GM10266 (cell line): ENCODE measurements at regions not wholly inside any gene's neighbourhood (a gene's known extent, or its start where the extent isn't known, plus 50 kb on each side); places are given as distances from the start of the nearest gene placed in this dataset.

Experiments used
- DNase-seq: peaks from one replicate; pipeline ENCODE4 v3.0.0; 2012; ENCODE audit errors: extremely low spot score
- TF ChIP-seq, protein P1 (sequence below): IDR thresholded peaks from 2 replicates; pipeline ENCODE4 v1.5.1; 2012; ENCODE audit warnings: mild to moderate bottlenecking, low read depth; ENCODE audit not compliant: control insufficient read depth, insufficient read depth; ENCODE audit errors: missing control alignments

DNA sequence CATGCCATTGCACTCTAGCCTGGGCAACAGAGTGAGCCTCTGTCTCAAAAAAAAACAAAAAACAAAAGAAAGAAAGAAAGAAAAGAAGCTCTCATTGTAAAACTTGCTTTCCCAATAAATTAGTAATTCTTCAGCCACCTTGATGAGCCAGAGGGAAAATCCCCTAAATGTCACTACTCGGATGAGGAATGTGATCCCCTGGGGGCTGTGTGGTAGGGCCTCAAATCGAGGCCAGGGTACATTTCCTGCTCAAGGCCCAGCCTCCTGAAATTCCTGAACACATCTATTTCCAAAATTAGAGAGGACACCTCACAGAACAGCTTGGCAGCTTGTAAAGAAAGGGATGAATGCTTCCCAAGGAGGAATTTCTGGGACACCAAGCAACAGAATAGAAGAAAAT, 147.1 kb upstream of the SESN3 start:
- TF ChIP-seq, protein P1, sequence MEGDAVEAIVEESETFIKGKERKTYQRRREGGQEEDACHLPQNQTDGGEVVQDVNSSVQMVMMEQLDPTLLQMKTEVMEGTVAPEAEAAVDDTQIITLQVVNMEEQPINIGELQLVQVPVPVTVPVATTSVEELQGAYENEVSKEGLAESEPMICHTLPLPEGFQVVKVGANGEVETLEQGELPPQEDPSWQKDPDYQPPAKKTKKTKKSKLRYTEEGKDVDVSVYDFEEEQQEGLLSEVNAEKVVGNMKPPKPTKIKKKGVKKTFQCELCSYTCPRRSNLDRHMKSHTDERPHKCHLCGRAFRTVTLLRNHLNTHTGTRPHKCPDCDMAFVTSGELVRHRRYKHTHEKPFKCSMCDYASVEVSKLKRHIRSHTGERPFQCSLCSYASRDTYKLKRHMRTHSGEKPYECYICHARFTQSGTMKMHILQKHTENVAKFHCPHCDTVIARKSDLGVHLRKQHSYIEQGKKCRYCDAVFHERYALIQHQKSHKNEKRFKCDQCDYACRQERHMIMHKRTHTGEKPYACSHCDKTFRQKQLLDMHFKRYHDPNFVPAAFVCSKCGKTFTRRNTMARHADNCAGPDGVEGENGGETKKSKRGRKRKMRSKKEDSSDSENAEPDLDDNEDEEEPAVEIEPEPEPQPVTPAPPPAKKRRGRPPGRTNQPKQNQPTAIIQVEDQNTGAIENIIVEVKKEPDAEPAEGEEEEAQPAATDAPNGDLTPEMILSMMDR: no peak
- no peak for DNase-seq

DNA sequence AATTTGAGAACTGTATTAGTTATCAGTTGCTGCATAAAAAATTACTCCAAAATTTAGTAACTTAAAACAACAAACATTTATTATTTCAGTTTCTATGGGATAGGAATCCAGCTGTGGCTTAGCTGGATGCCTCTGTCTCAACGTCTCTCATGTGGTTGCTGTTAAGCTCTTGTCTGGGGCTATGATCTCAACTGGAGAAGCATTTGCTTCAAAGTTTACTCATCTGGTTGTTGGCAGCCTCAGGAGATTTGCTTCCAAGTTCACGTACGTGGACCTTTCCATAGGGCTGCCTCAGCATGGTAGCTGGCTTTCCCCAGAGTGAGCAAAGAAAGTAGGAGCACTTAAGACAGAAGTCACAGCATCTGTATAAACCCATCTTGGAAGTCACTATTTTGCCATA, 144.9 kb upstream of the SESN3 start:
- no peak for DNase-seq
- TF ChIP-seq, protein P1: no peak

DNA sequence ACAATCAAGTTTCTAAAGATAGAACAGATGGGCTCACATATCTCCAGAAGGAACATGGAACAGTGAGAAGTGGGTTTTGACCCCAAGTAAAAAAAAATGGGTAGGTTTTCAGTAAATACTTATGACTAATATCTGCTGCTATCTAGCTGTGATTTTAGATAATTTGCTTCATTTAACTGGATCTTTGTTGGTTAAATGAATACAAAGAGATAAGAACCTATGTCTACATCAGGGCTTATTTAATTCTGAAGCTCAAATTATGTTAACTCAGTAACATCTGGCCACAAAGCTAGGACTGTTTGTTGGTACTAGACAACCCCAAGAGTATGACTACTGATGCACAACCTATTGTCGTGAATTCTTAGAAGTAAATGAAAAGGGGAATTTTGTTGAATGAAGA, 144.4 kb upstream of the SESN3 start:
- no peak for DNase-seq
- TF ChIP-seq, protein P1: no peak

DNA sequence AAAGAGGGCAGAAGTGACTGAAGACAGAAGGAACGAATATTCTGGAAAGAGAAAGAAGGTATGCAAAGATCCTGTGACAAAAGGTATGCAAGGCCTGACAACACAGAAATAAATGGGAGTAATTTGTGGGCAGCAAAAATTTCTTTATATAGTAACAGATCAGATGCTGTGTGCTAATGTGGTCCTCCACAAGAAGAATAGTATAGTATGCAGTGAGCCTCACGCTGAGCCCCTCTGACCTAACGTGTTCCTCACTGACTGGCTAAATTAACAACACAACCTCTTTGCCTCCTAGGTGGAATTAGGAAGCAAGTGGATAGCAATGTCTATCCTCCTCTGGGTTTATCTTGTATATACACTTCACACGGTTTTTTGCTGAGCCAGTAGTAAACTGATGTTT, 143.1 kb upstream of the SESN3 start:
- TF ChIP-seq, protein P1: no peak
- DNase-seq: no peak

DNA sequence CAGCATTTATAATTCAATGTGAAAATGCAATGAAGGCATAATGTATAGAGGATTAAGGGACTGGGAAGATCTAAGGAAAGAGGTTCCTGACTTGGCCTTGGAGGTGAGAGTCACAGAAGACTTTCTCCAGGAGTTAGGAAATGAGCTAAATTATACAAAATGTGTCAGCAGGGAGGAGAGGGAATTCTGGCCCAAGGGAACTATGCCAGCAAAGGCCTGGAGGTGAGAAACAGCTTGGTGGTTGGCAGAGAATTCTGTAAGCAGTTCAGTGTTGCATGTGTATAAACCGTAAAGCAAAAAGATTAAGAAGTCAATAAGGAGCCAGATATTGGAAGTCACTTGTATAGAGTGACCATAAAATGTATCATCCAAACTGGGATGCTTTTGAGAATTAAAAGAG, 142.2 kb upstream of the SESN3 start:
- no peak for DNase-seq
- TF ChIP-seq, protein P1: no peak

DNA sequence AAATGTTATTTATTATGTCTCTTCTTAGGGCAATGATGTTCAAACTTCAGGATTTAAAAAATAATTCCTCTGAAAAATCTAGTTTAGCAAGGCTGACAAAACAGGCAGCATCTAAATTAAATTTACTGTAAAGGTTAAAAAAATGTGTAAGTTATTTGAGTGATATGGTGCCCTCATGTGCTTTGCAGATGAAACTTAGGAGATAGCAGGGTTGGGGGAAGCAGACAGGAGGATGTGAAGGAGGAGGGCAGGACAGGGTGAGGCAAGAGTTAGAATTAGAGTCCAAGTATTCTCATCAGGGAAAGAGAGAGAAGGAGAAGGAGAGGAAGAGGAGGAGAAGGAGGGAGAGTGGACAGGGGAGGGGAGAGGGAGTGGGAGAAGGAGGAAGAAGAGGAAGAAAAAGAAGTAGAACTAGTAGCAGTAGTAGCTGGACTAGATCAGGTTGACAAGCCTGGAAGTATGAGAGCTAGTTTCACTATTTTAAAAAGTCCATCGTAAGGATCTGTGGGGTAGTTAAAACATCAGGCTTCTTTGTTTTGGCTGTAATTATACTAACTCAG, 141.2 kb upstream of the SESN3 start:
- DNase-seq: no peak
- TF ChIP-seq, protein P1: no peak

DNA sequence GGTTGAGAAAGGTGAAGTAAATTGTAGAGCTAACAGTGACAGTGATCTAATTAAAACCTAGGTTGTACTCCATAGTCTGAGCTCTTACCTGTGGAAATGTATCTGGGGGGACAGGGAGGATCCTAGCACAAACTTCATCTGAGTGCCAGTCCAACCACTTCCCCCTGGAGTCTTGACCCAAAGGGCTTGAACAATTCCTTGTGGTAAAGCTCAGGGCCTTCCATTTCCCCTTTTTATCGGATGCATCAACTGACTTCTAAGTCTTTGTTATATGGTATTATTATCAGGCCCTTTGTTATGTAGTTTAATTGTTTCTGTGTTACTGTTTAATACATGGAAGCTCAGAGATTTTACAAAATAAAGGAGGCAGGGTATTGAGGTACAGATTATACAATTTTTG, 140.2 kb upstream of the SESN3 start:
- TF ChIP-seq, protein P1: no peak
- no peak for DNase-seq
